ENCODE measurements at regions not wholly inside any gene's neighbourhood (a gene's known extent, or its start where the extent isn't known, plus 50 kb on each side); places are given as distances from the start of the nearest gene placed in this dataset.

- TF ChIP-seq, protein P1, sequence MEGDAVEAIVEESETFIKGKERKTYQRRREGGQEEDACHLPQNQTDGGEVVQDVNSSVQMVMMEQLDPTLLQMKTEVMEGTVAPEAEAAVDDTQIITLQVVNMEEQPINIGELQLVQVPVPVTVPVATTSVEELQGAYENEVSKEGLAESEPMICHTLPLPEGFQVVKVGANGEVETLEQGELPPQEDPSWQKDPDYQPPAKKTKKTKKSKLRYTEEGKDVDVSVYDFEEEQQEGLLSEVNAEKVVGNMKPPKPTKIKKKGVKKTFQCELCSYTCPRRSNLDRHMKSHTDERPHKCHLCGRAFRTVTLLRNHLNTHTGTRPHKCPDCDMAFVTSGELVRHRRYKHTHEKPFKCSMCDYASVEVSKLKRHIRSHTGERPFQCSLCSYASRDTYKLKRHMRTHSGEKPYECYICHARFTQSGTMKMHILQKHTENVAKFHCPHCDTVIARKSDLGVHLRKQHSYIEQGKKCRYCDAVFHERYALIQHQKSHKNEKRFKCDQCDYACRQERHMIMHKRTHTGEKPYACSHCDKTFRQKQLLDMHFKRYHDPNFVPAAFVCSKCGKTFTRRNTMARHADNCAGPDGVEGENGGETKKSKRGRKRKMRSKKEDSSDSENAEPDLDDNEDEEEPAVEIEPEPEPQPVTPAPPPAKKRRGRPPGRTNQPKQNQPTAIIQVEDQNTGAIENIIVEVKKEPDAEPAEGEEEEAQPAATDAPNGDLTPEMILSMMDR (IDR thresholded peaks at IDR 0.05) = no peak
- H3K4me3 ChIP-seq = no peak overlapping the region
- no peak overlapping the region for H3K27ac ChIP-seq
- DNase-seq (no peak), ATAC-seq (no peak)
- no peaks in the 10 kb centered on the region for H3K4me1 ChIP-seq
- no peaks in the 10 kb centered on the region for H3K9me3 ChIP-seq
- H3K27me3 ChIP-seq = no peaks in the 10 kb centered on the region
- H3K36me3 ChIP-seq = no peaks in the 10 kb centered on the region
- intact Hi-C loops (cut with DNase I) = no loop called here
Observed at GRCh38 chr3:86814918-86815655, 175.9 kb downstream of the VGLL3 start.

DNA sequence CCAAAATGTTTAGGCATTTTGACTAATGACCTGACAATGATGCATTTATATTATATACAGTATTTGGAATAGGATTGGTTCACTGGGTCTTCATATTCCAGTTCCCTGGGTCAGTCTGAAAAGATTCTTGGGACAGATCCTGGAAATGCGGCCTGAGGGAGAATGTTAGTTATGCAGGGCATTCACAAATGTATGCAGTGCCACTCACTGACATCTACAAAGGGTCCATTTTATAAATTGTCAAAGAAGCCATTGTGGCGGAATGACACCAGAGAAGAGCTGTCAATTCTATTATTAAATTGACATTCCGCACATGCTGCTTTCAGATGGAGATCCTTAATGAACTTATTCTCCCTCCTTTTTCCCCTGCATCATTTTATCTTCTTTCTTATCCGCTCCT, 176.6 kb downstream of the VGLL3 start:
- DNase-seq (no peak), ATAC-seq (no peak)
- no peak overlapping the region for H3K27ac ChIP-seq
- TF ChIP-seq, protein P1 (IDR thresholded peaks at IDR 0.05) = no peak
- no peaks in the 10 kb centered on the region for H3K27me3 ChIP-seq
- no peaks in the 10 kb centered on the region for H3K36me3 ChIP-seq
- H3K9me3 ChIP-seq = no peaks in the 10 kb centered on the region
- no peaks in the 10 kb centered on the region for H3K4me1 ChIP-seq
- H3K4me3 ChIP-seq = no peak overlapping the region
- intact Hi-C loops (cut with DNase I) = no loop called here

- Histone ChIP-seq H3K4me1 (no peaks in the 10 kb centered on the region), H3K36me3 (no peaks in the 10 kb centered on the region), H3K27ac (no peak overlapping the region), H3K27me3 (no peaks in the 10 kb centered on the region), H3K9me3 (no peaks in the 10 kb centered on the region), H3K4me3 (no peak overlapping the region)
- intact Hi-C loops (cut with DNase I) = no loop called here
- TF ChIP-seq, protein P1 (IDR thresholded peaks at IDR 0.05) = no peak
- DNase-seq = no peak
- no peak for ATAC-seq
Observed at GRCh38 chr3:86801921-86802320, 189.0 kb downstream of the VGLL3 start.

DNA sequence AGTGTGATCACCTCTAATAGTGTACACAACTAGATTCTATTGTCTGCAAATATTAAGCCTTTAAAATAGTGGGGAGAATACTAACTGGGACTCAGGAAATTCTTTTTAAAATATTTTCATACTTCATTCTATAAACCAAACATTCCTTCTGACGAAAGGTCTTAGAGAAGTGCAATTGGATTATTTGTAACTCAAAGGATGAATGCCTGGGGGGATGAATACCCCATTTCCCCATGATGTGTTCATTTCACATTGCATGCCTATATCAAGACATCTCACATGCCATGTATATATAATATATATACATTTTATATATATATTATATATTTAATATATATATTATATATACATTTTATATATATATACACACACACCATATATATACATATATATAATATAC, 189.9 kb downstream of the VGLL3 start:
- H3K27me3 ChIP-seq = no peaks in the 10 kb centered on the region
- no peaks in the 10 kb centered on the region for H3K36me3 ChIP-seq
- no peaks in the 10 kb centered on the region for H3K4me1 ChIP-seq
- TF ChIP-seq, protein P1 (IDR thresholded peaks at IDR 0.05) = no peak
- intact Hi-C loops (cut with DNase I) = no loop called here
- no peak overlapping the region for H3K27ac ChIP-seq
- no peak for ATAC-seq
- no peaks in the 10 kb centered on the region for H3K9me3 ChIP-seq
- no peak overlapping the region for H3K4me3 ChIP-seq
- DNase-seq = no peak

DNA sequence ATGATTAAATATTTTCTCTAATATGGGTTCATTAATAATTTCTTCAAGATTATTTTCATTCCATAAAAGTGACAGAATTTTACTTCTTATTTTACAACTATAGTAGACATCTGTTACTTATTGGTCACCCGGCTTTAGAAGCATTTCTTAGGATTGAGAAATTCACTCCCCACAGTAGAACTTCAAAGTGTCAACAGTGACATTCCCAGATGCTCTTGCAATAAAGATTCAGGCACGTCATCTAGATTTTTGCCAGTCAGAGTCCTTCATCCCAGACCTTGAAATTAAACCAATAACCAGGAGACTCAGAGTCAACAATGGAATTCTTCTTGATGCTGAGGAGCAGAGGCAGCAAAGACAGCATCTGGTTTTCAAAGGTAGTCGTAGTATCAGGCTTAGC, 190.8 kb downstream of the VGLL3 start:
- ATAC-seq (no peak), DNase-seq (no peak)
- H3K4me1 ChIP-seq = no peaks in the 10 kb centered on the region
- no peak overlapping the region for H3K27ac ChIP-seq
- intact Hi-C loops (cut with DNase I) = no loop called here
- TF ChIP-seq, protein P1 (IDR thresholded peaks at IDR 0.05) = no peak
- H3K4me3 ChIP-seq = no peak overlapping the region
- H3K36me3 ChIP-seq = no peaks in the 10 kb centered on the region
- no peaks in the 10 kb centered on the region for H3K27me3 ChIP-seq
- no peaks in the 10 kb centered on the region for H3K9me3 ChIP-seq

All from left lung (tissue), 4 donors.